ENCODE measurements at regions not wholly inside any gene's neighbourhood (a gene's known extent, or its start where the extent isn't known, plus 50 kb on each side); places are given as distances from the start of the nearest gene placed in this dataset.

GRCh38 chr2:176997792-176998169 is 214.8 kb upstream of the HNRNPA3 start:
- TF ChIP-seq, protein P1, sequence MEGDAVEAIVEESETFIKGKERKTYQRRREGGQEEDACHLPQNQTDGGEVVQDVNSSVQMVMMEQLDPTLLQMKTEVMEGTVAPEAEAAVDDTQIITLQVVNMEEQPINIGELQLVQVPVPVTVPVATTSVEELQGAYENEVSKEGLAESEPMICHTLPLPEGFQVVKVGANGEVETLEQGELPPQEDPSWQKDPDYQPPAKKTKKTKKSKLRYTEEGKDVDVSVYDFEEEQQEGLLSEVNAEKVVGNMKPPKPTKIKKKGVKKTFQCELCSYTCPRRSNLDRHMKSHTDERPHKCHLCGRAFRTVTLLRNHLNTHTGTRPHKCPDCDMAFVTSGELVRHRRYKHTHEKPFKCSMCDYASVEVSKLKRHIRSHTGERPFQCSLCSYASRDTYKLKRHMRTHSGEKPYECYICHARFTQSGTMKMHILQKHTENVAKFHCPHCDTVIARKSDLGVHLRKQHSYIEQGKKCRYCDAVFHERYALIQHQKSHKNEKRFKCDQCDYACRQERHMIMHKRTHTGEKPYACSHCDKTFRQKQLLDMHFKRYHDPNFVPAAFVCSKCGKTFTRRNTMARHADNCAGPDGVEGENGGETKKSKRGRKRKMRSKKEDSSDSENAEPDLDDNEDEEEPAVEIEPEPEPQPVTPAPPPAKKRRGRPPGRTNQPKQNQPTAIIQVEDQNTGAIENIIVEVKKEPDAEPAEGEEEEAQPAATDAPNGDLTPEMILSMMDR (IDR thresholded peaks at IDR 0.05; ENCODE audit: unreplicated experiment) = no peak
- DNase-seq (ENCODE audit: low spot score) = no peak
- no peaks in the 10 kb centered on the region for H3K9me3 Mint-ChIP-seq (ENCODE audit: unreplicated experiment)
- no peaks in the 10 kb centered on the region for H3K4me1 Mint-ChIP-seq (ENCODE audit: unreplicated experiment)
- no peak overlapping the region for H3K4me3 Mint-ChIP-seq (ENCODE audit: unreplicated experiment)
- H3K27me3 Mint-ChIP-seq (ENCODE audit: unreplicated experiment) = no peaks in the 10 kb centered on the region
- no peaks in the 10 kb centered on the region for H3K36me3 Mint-ChIP-seq (ENCODE audit: low read depth, unreplicated experiment)
- no peak overlapping the region for H3K27ac Mint-ChIP-seq (ENCODE audit: unreplicated experiment)

DNA sequence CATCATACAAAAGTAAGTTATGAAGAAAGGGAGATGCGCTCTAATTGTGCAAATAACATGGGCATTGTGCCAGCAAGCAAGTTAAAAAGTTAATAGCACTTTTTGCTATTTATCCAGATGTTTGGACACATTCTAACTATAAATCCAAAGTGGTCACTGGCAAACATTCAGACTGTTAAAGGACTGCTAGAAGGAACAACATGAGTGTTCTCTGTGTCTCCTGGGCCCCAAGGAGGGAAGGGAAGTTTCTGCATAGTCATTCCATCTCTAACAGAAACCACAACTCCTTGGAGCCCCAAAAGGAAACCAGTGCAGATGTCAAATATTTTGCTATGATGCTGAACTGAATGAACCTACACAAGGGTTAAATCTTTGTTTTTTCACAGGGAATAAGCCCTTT is 213.3 kb upstream of the HNRNPA3 start:
- H3K27me3 Mint-ChIP-seq (ENCODE audit: unreplicated experiment) = no peaks in the 10 kb centered on the region
- DNase-seq (ENCODE audit: low spot score) = no peak
- H3K27ac Mint-ChIP-seq (ENCODE audit: unreplicated experiment) = no peak overlapping the region
- H3K4me3 Mint-ChIP-seq (ENCODE audit: unreplicated experiment) = no peak overlapping the region
- no peaks in the 10 kb centered on the region for H3K4me1 Mint-ChIP-seq (ENCODE audit: unreplicated experiment)
- TF ChIP-seq, protein P1 (IDR thresholded peaks at IDR 0.05; ENCODE audit: unreplicated experiment) = no peak
- no peaks in the 10 kb centered on the region for H3K9me3 Mint-ChIP-seq (ENCODE audit: unreplicated experiment)
- no peaks in the 10 kb centered on the region for H3K36me3 Mint-ChIP-seq (ENCODE audit: low read depth, unreplicated experiment)

- DNase-seq (ENCODE audit: low spot score) = no peak
- Mint-ChIP-seq H3K27me3 (ENCODE audit: unreplicated experiment) (no peaks in the 10 kb centered on the region), H3K4me3 (ENCODE audit: unreplicated experiment) (no peak overlapping the region), H3K4me1 (ENCODE audit: unreplicated experiment) (no peaks in the 10 kb centered on the region), H3K9me3 (ENCODE audit: unreplicated experiment) (no peaks in the 10 kb centered on the region), H3K36me3 (ENCODE audit: low read depth, unreplicated experiment) (no peaks in the 10 kb centered on the region), H3K27ac (ENCODE audit: unreplicated experiment) (no peak overlapping the region)
- TF ChIP-seq, protein P1 (IDR thresholded peaks at IDR 0.05; ENCODE audit: unreplicated experiment) = no peak
Observed at GRCh38 chr2:177000061-177000714, 212.4 kb upstream of the HNRNPA3 start.

DNA sequence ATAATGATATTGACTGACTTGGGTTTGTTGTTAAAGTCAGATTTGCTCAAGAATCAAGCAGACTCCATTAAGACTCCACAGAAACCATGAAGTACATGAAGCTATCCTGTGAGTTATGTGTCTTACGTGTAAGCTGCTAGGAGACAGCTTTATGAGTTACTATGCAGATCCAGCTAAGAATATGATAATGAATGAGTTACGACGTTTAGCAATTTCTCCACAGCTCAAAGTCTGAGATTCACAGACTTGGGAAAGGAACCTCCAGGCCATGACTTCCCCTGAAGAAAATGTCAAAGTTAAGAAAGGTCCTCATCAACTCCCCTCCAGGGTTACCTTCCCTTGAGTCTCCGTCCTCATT is 211.9 kb upstream of the HNRNPA3 start:
- H3K4me3 Mint-ChIP-seq (ENCODE audit: unreplicated experiment) = no peak overlapping the region
- DNase-seq (ENCODE audit: low spot score) = no peak

GRCh38 chr2:177001334-177001733 is 211.3 kb upstream of the HNRNPA3 start:
- Mint-ChIP-seq H3K27ac (ENCODE audit: unreplicated experiment) (no peak overlapping the region), H3K9me3 (ENCODE audit: unreplicated experiment) (no peaks in the 10 kb centered on the region), H3K36me3 (ENCODE audit: low read depth, unreplicated experiment) (no peaks in the 10 kb centered on the region), H3K27me3 (ENCODE audit: unreplicated experiment) (no peaks in the 10 kb centered on the region), H3K4me3 (ENCODE audit: unreplicated experiment) (no peak overlapping the region), H3K4me1 (ENCODE audit: unreplicated experiment) (no peaks in the 10 kb centered on the region)
- TF ChIP-seq, protein P1 (IDR thresholded peaks at IDR 0.05; ENCODE audit: unreplicated experiment) = no peak
- DNase-seq (ENCODE audit: low spot score) = no peak

More for the DNA sequence above, 211.9 kb upstream of the HNRNPA3 start:
- Mint-ChIP-seq H3K4me1 (ENCODE audit: unreplicated experiment) (no peaks in the 10 kb centered on the region), H3K27me3 (ENCODE audit: unreplicated experiment) (no peaks in the 10 kb centered on the region), H3K36me3 (ENCODE audit: low read depth, unreplicated experiment) (no peaks in the 10 kb centered on the region), H3K9me3 (ENCODE audit: unreplicated experiment) (no peaks in the 10 kb centered on the region), H3K27ac (ENCODE audit: unreplicated experiment) (no peak overlapping the region)
- TF ChIP-seq, protein P1 (IDR thresholded peaks at IDR 0.05; ENCODE audit: unreplicated experiment) = no peak
